HG03521 (cell line): ENCODE measurements at regions not wholly inside any gene's neighbourhood (a gene's known extent, or its start where the extent isn't known, plus 50 kb on each side); places are given as distances from the start of the nearest gene placed in this dataset.

Source experiments
- ATAC-seq: cut with Tn5 transposase; IDR thresholded peaks from one replicate; pipeline ENCODE4 v1.9.1; 2021; ENCODE audit warnings: mild to moderate bottlenecking, moderate library complexity; ENCODE audit not compliant: unreplicated experiment

DNA sequence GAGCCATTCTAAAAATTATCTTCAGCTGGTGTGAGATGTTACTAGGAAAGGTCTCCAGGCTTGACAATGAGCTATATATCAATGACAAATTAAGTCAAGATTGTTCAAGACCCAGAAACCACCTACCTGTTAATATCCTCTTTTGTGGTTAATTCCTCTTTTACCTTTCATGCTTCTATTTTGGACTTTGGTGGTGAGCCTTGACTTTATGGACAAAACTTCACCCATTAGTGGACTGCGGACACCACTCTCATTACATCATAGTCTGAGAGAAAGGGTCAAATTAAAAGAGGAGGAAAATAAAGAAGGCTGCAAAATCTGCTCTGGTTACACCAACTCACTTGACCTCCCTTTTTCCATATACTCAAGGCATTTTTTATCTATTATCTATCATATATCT lies 271.5 kb upstream of the TTC14 start:
- no peak for ATAC-seq

DNA sequence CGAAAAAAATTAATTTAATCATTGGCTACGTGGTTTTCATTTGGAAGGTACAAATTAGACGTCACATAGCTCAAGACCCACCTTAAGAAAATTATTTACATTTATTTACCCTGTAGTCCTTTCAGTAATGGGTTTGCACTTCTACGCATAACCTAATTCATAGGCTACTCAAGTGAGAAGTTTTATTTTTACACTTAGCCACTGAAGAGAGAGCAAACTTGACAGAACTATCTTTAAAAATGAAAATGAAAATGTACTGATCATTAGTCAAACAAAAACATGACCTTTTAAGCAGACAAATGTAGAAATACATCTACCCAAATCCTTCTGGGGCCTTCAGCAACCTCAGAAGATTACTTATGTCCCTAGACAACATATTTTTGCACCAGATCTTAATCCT lies 269.4 kb upstream of the TTC14 start:
- peak; percentile 33 for ATAC-seq

DNA sequence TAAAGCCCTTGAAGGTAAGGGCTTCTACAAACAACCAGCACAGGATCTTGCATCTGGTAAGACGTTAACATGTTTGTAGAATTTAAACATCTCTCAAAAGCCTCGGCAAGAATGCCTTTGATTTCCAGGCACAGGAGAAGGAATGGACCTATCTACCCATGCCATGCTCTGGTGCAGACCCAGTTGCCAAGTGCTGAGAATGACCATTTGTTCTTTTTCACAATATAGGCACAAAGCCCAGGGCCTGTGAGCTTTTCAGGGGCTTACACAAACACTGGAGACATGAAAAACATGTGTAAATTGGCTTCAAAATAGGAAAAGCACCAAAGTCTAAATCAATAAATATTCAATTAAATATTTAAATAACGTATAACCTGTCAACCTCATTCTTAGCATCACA lies 266.9 kb upstream of the TTC14 start:
- no peak for ATAC-seq

DNA sequence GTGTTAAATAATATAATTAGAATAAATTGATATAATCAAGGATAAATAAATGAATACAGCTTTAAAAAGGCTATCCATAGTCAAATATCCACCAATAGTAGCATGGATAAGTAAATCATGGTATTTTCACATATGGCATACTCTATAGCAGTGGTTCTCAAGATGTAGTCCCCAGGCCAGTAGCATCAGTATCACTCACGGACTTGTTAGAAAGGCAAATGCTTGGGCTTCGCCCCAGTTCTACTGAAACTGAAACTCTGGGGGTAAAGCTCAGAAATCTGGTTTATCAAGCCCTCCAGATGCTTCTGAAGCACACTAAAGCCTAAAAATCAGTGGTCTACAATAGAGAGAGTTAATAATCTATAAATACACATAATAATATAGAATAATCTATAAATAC lies 261.6 kb upstream of the TTC14 start:
- ATAC-seq = no peak

GRCh38 chr3:180341516-180341915 lies 260.4 kb upstream of the TTC14 start:
- ATAC-seq = no peak

- no peak for ATAC-seq
Measured at GRCh38 chr3:180351601-180352000, 250.4 kb upstream of the TTC14 start.

- no peak for ATAC-seq
Measured at GRCh38 chr3:180352261-180352660, 249.7 kb upstream of the TTC14 start.

- ATAC-seq = no peak
Measured at GRCh38 chr3:180354214-180354613, 247.7 kb upstream of the TTC14 start.

DNA sequence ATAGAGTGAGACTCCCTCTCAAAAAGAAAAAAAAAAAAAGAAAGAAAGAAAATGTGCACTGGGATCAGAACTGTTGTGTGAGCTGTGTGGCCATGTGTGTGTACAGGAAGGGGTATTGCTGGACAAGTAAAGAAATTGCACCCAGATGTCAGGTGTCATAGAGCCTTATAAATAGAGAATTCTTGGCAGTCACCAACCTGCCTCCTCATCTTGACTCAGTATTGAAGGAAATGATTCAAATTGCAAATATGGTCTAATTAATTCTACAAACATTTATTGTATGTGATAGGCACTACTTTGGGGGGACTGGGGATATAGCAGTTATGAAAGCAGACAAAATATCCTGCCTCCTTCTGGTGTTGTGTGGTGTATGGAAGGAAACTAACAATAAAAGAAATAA lies 243.8 kb upstream of the TTC14 start:
- ATAC-seq = no peak

DNA sequence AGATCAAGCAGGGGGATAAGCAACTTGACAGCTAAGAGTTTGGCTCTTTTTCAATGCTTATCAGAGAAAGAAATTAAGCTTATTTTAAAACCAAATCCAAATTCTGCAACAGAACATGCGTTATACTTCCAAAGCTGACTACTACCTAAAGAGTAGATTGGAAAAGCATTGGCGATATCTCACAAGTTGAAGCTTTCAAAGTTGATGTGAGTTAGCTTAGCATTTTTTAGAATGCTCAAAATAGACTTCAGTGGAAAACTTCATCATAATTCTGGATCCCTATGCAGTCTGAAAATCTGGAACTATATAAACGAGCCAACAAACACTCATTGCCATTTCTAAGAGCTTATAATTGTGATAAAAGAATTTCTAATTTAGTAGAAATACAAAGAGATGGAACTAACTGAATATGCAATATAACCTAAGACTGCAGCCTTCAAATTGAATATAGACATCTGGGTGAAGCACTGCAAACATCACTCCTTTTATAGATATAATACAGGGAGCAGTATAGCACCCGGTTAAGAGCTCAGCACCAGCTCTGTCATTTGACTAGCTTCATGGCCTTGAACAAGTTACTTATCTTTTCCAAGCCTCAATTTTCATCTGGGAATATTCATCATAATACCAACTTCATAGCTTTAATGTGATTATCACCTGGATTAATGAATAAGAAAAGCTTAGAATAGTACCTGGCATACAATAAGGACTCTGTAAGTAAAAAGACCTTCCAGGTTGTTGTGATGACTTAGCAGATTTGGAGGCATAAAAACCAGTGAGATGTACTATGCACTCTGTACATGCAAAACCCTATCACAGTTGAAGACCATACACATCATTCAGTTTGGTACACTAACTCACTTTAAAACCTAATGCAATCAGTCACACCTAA lies 242.7 kb upstream of the TTC14 start:
- no peak for ATAC-seq

DNA sequence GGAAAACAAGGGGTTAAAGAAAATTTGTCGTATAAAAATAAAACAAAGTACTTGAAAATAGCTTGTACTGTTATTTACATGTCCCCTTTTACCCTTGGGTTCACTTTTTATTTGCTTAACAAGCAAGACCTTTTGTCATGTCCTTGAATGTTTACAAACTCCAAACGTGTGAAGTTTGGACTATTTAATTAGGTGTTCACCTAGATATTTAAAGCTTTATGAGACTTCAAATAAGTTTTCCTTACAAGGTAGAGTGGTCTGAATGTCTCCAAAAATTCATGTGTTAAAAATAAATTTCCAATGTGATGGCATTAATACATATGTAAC lies 242.0 kb upstream of the TTC14 start:
- no peak for ATAC-seq

DNA sequence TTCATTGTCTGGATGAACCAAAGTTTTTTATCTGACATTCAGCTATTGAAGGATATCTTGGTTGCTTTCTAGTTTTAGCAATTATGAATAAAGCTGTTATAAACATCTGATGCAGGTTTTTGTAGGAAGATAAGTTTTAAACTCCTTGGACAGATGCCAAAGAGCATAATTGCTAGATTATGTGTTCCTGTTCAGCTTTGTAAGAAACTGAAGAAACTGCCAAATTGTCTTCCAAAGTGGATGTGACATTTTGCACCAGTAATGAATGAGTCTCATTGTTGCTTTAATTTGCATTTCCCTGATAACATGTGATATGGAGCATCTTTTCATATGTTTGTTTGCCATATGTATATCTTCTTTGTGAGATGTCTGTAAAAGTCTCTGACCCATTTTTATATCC lies 239.9 kb upstream of the TTC14 start:
- no peak for ATAC-seq

DNA sequence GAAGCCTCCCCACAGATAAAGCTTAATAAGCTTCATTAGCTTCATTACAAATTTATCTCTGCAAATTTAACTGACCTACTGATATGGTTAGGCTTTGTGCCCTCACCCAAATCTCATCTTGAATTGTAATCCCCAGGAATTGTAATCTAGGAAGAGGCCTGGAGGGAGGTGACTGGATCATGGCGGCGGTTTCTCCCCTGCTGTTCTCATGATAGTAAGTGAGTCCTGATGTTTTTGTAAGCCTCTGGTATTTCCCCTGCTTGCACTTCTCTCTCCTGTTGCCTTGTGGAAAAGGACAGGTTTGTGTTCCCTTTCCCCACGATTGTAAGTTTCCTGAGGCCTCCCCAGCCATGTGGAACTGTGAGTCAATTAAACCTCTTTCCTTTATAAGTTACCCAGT lies 226.1 kb upstream of the TTC14 start:
- no peak for ATAC-seq

- ATAC-seq = no peak
Measured at GRCh38 chr3:180378496-180378895, 223.5 kb upstream of the TTC14 start.

- ATAC-seq = no peak
Measured at GRCh38 chr3:180382638-180383180, 219.3 kb upstream of the TTC14 start.

- ATAC-seq = no peak
Measured at GRCh38 chr3:180383332-180384020, 218.5 kb upstream of the TTC14 start.

- no peak for ATAC-seq
Measured at GRCh38 chr3:180390313-180390712, 211.7 kb upstream of the TTC14 start.

DNA sequence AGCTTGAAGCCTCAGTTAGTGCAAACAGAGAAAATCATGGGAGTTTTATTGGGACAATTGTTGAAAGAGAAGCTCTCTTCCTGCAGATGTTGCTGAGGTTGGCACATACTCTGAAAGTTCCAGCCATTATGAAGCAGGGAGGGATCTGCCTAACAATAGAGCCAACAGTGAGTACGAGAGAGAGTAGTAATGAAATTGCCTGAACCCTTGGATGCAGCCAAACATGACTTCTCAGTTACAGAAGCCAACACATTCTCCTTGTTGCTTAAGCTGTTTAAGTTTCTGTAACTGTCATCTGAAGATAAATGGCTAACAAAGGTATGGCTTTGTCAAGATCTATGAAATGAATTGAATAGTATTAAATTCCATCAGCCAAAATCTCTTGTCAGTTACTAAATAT lies 211.0 kb upstream of the TTC14 start:
- no peak for ATAC-seq

- ATAC-seq = no peak
Measured at GRCh38 chr3:180401226-180401625, 200.7 kb upstream of the TTC14 start.

DNA sequence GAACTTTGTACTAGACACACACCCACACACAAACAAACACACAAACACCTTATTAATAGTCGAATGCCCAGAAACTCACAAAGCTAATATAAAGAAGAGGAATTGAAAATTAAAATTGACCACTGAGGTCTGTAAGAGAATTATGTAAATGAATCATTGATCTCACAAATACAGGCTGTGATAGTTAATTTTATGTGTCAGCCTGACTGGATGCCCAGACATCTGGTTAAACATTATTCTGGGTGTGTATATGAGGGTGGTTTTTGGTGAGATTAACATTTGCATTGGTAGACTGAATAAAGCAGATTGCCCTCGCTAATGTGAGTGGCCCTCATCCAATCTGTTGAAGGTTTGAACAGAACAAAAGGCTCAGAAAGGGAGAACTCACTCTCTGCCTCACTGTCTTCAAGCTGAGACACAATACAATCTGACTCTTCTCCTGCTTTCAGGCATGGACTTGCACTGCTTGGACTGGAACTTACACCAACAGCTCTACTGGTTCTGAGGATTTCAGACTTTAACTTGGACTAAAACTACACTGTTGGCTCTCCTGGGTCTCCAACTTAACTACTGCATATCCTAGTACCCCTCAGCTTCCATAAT lies 199.4 kb upstream of the TTC14 start:
- peak; percentile 60 for ATAC-seq

- ATAC-seq = no peak
Measured at GRCh38 chr3:180403156-180403555, 198.8 kb upstream of the TTC14 start.

DNA sequence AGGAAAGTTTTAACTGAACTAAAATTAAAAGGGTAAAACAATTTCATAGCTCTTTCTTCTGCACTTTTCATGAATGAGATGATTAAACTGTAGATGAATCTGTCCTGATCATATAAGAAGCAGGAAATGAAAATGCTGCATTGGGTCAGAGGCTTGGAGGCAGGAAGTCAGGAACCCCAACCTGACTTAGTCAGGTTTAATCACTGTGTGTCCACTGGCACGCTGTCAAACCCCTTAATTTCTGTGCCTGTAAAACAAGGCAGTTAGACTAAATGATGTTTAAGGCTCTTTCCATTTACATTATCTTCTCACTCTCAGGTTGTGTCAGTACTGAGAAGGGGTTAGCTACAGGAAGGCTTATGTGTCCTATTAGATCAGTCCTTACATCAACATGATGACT lies 193.3 kb upstream of the TTC14 start:
- ATAC-seq = no peak
